Mesendoderm (in vitro differentiated cells): ENCODE measurements at regions not wholly inside any gene's neighbourhood (a gene's known extent, or its start where the extent isn't known, plus 50 kb on each side); places are given as distances from the start of the nearest gene placed in this dataset.

Source experiments
- DNase-seq: peaks from one replicate; pipeline ENCODE4 v3.0.0; 2013
- H2AK5ac ChIP-seq: 2 replicates; pipeline ENCODE4 v1.6.1; 2013; ENCODE audit warnings: low read length, inconsistent platforms
- H2BK120ac ChIP-seq: 2 replicates; pipeline ENCODE4 v1.6.1; 2013; ENCODE audit warnings: low read depth, mild to moderate bottlenecking, low read length, moderate library complexity, mixed read lengths
- H2BK15ac ChIP-seq: replicated peaks from 2 replicates; pipeline ENCODE4 v1.6.1; 2013; ENCODE audit warnings: low read depth, mild to moderate bottlenecking, moderate library complexity
- H2BK5ac ChIP-seq: 2 replicates; pipeline ENCODE4 v1.6.1; 2013; ENCODE audit warnings: low read length, inconsistent platforms
- H3K18ac ChIP-seq: 2 replicates; pipeline ENCODE4 v1.6.1; 2013; ENCODE audit warnings: mild to moderate bottlenecking, low read length, mixed read lengths
- H3K23ac ChIP-seq: one replicate; pipeline ENCODE4 v1.6.1; 2013; ENCODE audit warnings: low read length
- H3K27ac ChIP-seq: 2 replicates; pipeline ENCODE4 v1.5.1; 2013; ENCODE audit warnings: low read depth, mild to moderate bottlenecking, inconsistent platforms, low read length, moderate library complexity
- H3K27me3 ChIP-seq: 2 replicates; pipeline ENCODE4 v1.6.1; 2013; ENCODE audit warnings: low read length, control low read depth, mild to moderate bottlenecking, inconsistent platforms; ENCODE audit not compliant: insufficient read depth, poor library complexity
- H3K36me3 ChIP-seq: 2 replicates; pipeline ENCODE4 v1.6.1; 2013; ENCODE audit warnings: low read length, inconsistent platforms; ENCODE audit not compliant: control insufficient read depth, insufficient read depth
- H3K4ac ChIP-seq: one replicate; pipeline ENCODE4 v1.6.1; 2013; ENCODE audit warnings: low read depth, mild to moderate bottlenecking, low read length, moderate library complexity
- H3K4me1 ChIP-seq: 2 replicates; pipeline ENCODE4 v1.6.1; 2013; ENCODE audit warnings: low read depth, low read length, inconsistent platforms; ENCODE audit not compliant: control insufficient read depth
- H3K4me2 ChIP-seq: 2 replicates; pipeline ENCODE4 v1.6.1; 2013; ENCODE audit warnings: low read length
- H3K4me3 ChIP-seq: 2 replicates; pipeline ENCODE4 v1.5.1; 2013; ENCODE audit warnings: mild to moderate bottlenecking, low read length
- H3K56ac ChIP-seq: one replicate; pipeline ENCODE4 v1.6.1; 2013; ENCODE audit warnings: low read length
- H3K79me1 ChIP-seq: 2 replicates; pipeline ENCODE4 v1.6.1; 2013; ENCODE audit warnings: low read length, inconsistent platforms
- H3K79me2 ChIP-seq: 2 replicates; pipeline ENCODE4 v1.6.1; 2013; ENCODE audit warnings: mild to moderate bottlenecking, low read length; ENCODE audit not compliant: control insufficient read depth, insufficient read depth
- H3K9ac ChIP-seq: 2 replicates; pipeline ENCODE4 v1.6.1; 2013; ENCODE audit warnings: low read length, inconsistent platforms
- H4K5ac ChIP-seq: one replicate; pipeline ENCODE4 v1.6.1; 2013; ENCODE audit warnings: low read length
- H4K8ac ChIP-seq: one replicate; pipeline ENCODE4 v1.6.1; 2013; ENCODE audit warnings: low read depth, mild to moderate bottlenecking, control low read depth, low read length, moderate library complexity
- WGBS: extraction: QIAGEN DNeasy Blood & Tissue Kit; methylation state at CpG from one replicate; pipeline ENCODE4 v1.1.7; 2013; ENCODE audit warnings: low lambda C conversion rate, missing lambda C conversion rate; ENCODE audit not compliant: insufficient coverage; ENCODE audit errors: extremely low coverage; 5-methylcytosine and 5-hydroxymethylcytosine counted together

GRCh38 chr14:100439781-100440180, 116.6 kb downstream of the SLC25A47 start:
- Histone ChIP-seq H3K23ac (no peak overlapping the region), H3K4me1 (no peaks in the 10 kb centered on the region), H3K4me2 (no peak overlapping the region), H3K27me3 (no peaks in the 10 kb centered on the region), H3K4me3 (no peak overlapping the region), H3K36me3 (no peaks in the 10 kb centered on the region), H2AK5ac (no peak overlapping the region), H4K8ac (no peak overlapping the region), H3K4ac (no peak overlapping the region), H3K18ac (no peak overlapping the region), H3K9ac (no peak overlapping the region), H2BK5ac (no peak overlapping the region), H4K5ac (no peak overlapping the region), H2BK15ac (no peak overlapping the region), H3K79me1 (no peaks in the 10 kb centered on the region), H2BK120ac (no peak overlapping the region), H3K27ac (no peak overlapping the region), H3K79me2 (no peaks in the 10 kb centered on the region), H3K56ac (no peak overlapping the region)
- DNase-seq: no peak
- no CpG with 5 or more reads among the region's 6 CpGs for WGBS

DNA sequence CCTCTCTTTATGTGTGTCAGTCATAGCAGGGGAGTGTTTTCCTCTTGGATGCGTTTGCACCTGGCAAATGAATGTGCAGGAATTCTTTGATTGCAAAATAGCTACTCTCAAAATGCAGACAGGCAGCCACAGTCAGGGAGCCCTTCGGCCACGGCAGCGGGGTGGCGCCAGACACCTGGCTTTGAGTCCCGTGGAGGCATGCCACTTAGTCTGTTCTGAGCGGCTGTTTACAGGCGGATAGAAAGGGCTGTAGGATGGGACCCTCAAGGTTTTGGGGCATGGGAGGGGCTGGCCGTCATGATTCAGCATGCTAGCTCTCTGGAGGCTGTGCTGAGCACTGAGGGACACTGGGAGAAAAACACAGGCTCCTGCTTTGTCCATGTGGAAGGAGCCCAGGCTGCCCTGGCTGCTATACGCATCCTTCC, 117.1 kb downstream of the SLC25A47 start:
- no peaks in the 10 kb centered on the region for H3K79me1 ChIP-seq
- no peak overlapping the region for H2BK120ac ChIP-seq
- H3K4me2 ChIP-seq: no peak overlapping the region
- no peak overlapping the region for H3K9ac ChIP-seq
- no peak overlapping the region for H2AK5ac ChIP-seq
- no peak overlapping the region for H4K5ac ChIP-seq
- no peak overlapping the region for H3K23ac ChIP-seq
- no peaks in the 10 kb centered on the region for H3K36me3 ChIP-seq
- no peak overlapping the region for H2BK5ac ChIP-seq
- no peak overlapping the region for H2BK15ac ChIP-seq
- no peaks in the 10 kb centered on the region for H3K79me2 ChIP-seq
- no peak overlapping the region for H3K18ac ChIP-seq
- no peak overlapping the region for H3K27ac ChIP-seq
- no peak overlapping the region for H4K8ac ChIP-seq
- no CpG with 5 or more reads among the region's 10 CpGs for WGBS
- H3K4ac ChIP-seq: no peak overlapping the region
- no peaks in the 10 kb centered on the region for H3K27me3 ChIP-seq
- H3K4me1 ChIP-seq: no peaks in the 10 kb centered on the region
- DNase-seq: peak; percentile 71
- no peak overlapping the region for H3K4me3 ChIP-seq
- H3K56ac ChIP-seq: no peak overlapping the region

DNA sequence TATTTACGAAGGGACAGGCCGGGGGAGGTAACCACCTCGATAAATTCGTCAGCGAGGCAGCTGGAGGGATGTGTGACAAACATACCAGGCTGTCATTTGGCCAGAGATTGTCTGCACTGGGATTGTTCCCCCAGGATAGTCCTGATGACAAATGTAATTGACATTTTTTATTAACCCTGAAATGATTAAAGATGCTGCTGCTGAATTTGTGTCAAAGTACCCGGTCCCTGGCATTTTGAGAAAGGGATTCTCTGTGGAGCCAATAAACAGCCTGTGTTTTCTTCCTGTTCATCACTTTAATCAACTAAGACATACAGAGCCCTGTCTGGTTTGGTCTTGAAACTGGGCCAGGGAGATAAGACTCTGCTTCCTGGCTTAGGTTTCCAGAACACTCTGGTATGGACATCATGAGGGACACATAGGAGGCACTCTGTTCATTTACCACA, 117.6 kb downstream of the SLC25A47 start:
- H3K23ac ChIP-seq: no peak overlapping the region
- H3K18ac ChIP-seq: no peak overlapping the region
- no peak overlapping the region for H4K5ac ChIP-seq
- no peak overlapping the region for H3K56ac ChIP-seq
- H3K79me1 ChIP-seq: no peaks in the 10 kb centered on the region
- no peaks in the 10 kb centered on the region for H3K27me3 ChIP-seq
- H2BK5ac ChIP-seq: no peak overlapping the region
- H3K4me1 ChIP-seq: no peaks in the 10 kb centered on the region
- DNase-seq: no peak
- no peaks in the 10 kb centered on the region for H3K79me2 ChIP-seq
- H3K4me2 ChIP-seq: no peak overlapping the region
- H2AK5ac ChIP-seq: no peak overlapping the region
- no CpG with 5 or more reads among the region's 6 CpGs for WGBS
- no peak overlapping the region for H2BK15ac ChIP-seq
- H2BK120ac ChIP-seq: no peak overlapping the region
- H3K9ac ChIP-seq: no peak overlapping the region
- no peaks in the 10 kb centered on the region for H3K36me3 ChIP-seq
- H3K27ac ChIP-seq: no peak overlapping the region
- no peak overlapping the region for H4K8ac ChIP-seq
- no peak overlapping the region for H3K4ac ChIP-seq
- no peak overlapping the region for H3K4me3 ChIP-seq

- no peak overlapping the region for H2AK5ac ChIP-seq
- H3K79me1 ChIP-seq: no peaks in the 10 kb centered on the region
Observed at GRCh38 chr14:100441271-100441947, 118.3 kb downstream of the SLC25A47 start.

DNA sequence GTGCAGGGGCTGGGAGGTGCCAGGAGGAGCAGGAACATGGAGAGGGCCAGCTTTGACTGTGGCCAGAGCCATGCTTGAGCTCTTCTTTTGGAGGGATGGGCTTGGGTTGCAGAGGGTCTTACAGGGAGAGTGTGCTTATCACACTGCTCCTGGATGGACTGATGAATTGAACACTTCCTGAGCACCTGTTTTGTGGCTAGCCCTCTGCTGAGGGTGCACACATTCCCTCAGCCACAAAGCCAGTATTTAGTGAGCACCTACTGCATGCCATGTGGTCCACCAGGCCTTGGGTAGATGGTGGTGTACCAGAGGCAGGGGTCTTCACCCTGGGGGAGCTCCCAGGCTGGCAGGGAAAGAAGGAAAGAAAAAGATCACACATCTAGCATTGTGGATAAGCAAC, 118.9 kb downstream of the SLC25A47 start:
- Histone ChIP-seq H3K4me3 (no peak overlapping the region), H4K5ac (no peak overlapping the region), H3K27ac (no peak overlapping the region), H2BK15ac (no peak overlapping the region), H3K4ac (no peak overlapping the region), H4K8ac (no peak overlapping the region), H3K9ac (no peak overlapping the region), H2BK5ac (no peak overlapping the region), H3K27me3 (no peaks in the 10 kb centered on the region), H3K36me3 (no peaks in the 10 kb centered on the region), H3K56ac (no peak overlapping the region), H3K79me2 (no peaks in the 10 kb centered on the region), H3K18ac (no peak overlapping the region), H3K23ac (no peak overlapping the region), H3K4me2 (no peak overlapping the region), H2BK120ac (no peak overlapping the region), H2AK5ac (no peak overlapping the region), H3K79me1 (no peaks in the 10 kb centered on the region), H3K4me1 (no peaks in the 10 kb centered on the region)
- DNase-seq: no peak

More at GRCh38 chr14:100441271-100441947, 118.3 kb downstream of the SLC25A47 start:
- no CpG with 5 or more reads among the region's 6 CpGs for WGBS
- H3K27me3 ChIP-seq: no peaks in the 10 kb centered on the region
- H3K23ac ChIP-seq: no peak overlapping the region
- H3K56ac ChIP-seq: no peak overlapping the region
- H3K4me3 ChIP-seq: no peak overlapping the region
- H3K36me3 ChIP-seq: no peaks in the 10 kb centered on the region
- no peak overlapping the region for H3K4me2 ChIP-seq
- no peak overlapping the region for H2BK15ac ChIP-seq
- no peaks in the 10 kb centered on the region for H3K79me2 ChIP-seq
- no peak overlapping the region for H2BK5ac ChIP-seq
- H3K4ac ChIP-seq: no peak overlapping the region
- H3K18ac ChIP-seq: no peak overlapping the region
- no peak overlapping the region for H4K5ac ChIP-seq
- no peak for DNase-seq
- H4K8ac ChIP-seq: no peak overlapping the region
- H3K4me1 ChIP-seq: no peaks in the 10 kb centered on the region
- no peak overlapping the region for H3K9ac ChIP-seq
- no peak overlapping the region for H2BK120ac ChIP-seq
- no peak overlapping the region for H3K27ac ChIP-seq
